ENCODE measurements at regions not wholly inside any gene's neighbourhood (a gene's known extent, or its start where the extent isn't known, plus 50 kb on each side); places are given as distances from the start of the nearest gene placed in this dataset.

- Mint-ChIP-seq H3K9me3 (ENCODE audit: unreplicated experiment) (no peaks in the 10 kb centered on the region), H3K4me1 (ENCODE audit: low read depth, unreplicated experiment) (peaks cover 1% of the 10 kb centered on the region), H3K36me3 (ENCODE audit: low read depth, unreplicated experiment) (no peaks in the 10 kb centered on the region), H3K27ac (ENCODE audit: unreplicated experiment) (no peak overlapping the region), H3K4me3 (ENCODE audit: unreplicated experiment) (no peak overlapping the region), H3K27me3 (ENCODE audit: low read depth, unreplicated experiment) (no peaks in the 10 kb centered on the region)
- H3K27ac ChIP-seq (ENCODE audit: low read depth, low read length) = no peak overlapping the region
- H4K20me1 ChIP-seq (ENCODE audit: insufficient read depth, low read length) = no peaks in the 10 kb centered on the region
- H3K4me2 ChIP-seq (ENCODE audit: low read length) = no peak overlapping the region
- H3K79me2 ChIP-seq (ENCODE audit: insufficient read depth, low read length) = no peaks in the 10 kb centered on the region
- no peak for FAIRE-seq
- no peaks in the 10 kb centered on the region for H3K27me3 ChIP-seq (ENCODE audit: insufficient read depth, low read length)
- peaks cover 4% of the 10 kb centered on the region for H3K4me1 ChIP-seq (ENCODE audit: insufficient read depth, low read length)
- no peak overlapping the region for H3K4me3 ChIP-seq (ENCODE audit: insufficient read depth, low read depth, low read length)
- H3K9me3 ChIP-seq (ENCODE audit: insufficient read depth, low read depth, low read length) = no peaks in the 10 kb centered on the region
- TF ChIP-seq CTCF (IDR thresholded peaks at IDR 0.05; ENCODE audit: insufficient read depth, low read depth, low read length) = no peak
- no peak for TF ChIP-seq EZH2 (IDR thresholded peaks at IDR 0.05; ENCODE audit: insufficient read depth, low read length)
- H3K36me3 ChIP-seq (ENCODE audit: insufficient read depth, low read length) = no peaks in the 10 kb centered on the region
- DNase-seq (ENCODE audit: low read depth) = no peak
- H3K9ac ChIP-seq (ENCODE audit: low read length) = no peak overlapping the region
- no peak overlapping the region for H2AFZ ChIP-seq (ENCODE audit: low read depth, low read length)
Observed at GRCh38 chr3:65166531-65166930, 478.7 kb upstream of the ADAMTS9 start.

- no peaks in the 10 kb centered on the region for H3K36me3 Mint-ChIP-seq (ENCODE audit: low read depth, unreplicated experiment)
- no peaks in the 10 kb centered on the region for H3K9me3 Mint-ChIP-seq (ENCODE audit: unreplicated experiment)
- no peaks in the 10 kb centered on the region for H3K27me3 Mint-ChIP-seq (ENCODE audit: low read depth, unreplicated experiment)
- H3K27me3 ChIP-seq (ENCODE audit: insufficient read depth, low read length) = no peaks in the 10 kb centered on the region
- DNase-seq (ENCODE audit: low read depth) (no peak), FAIRE-seq (no peak)
- TF ChIP-seq EZH2 (IDR thresholded peaks at IDR 0.05; ENCODE audit: insufficient read depth, low read length) (no peak), CTCF (IDR thresholded peaks at IDR 0.05; ENCODE audit: insufficient read depth, low read depth, low read length) (no peak)
- no peaks in the 10 kb centered on the region for H3K4me1 ChIP-seq (ENCODE audit: insufficient read depth, low read length)
- H3K27ac ChIP-seq (ENCODE audit: low read depth, low read length) = no peak overlapping the region
- H3K4me3 Mint-ChIP-seq (ENCODE audit: unreplicated experiment) = no peak overlapping the region
- no peak overlapping the region for H3K4me2 ChIP-seq (ENCODE audit: low read length)
- H3K4me1 Mint-ChIP-seq (ENCODE audit: low read depth, unreplicated experiment) = no peaks in the 10 kb centered on the region
- no peak overlapping the region for H3K27ac Mint-ChIP-seq (ENCODE audit: unreplicated experiment)
- no peak overlapping the region for H2AFZ ChIP-seq (ENCODE audit: low read depth, low read length)
- H3K9me3 ChIP-seq (ENCODE audit: insufficient read depth, low read depth, low read length) = no peaks in the 10 kb centered on the region
- no peaks in the 10 kb centered on the region for H3K79me2 ChIP-seq (ENCODE audit: insufficient read depth, low read length)
- H4K20me1 ChIP-seq (ENCODE audit: insufficient read depth, low read length) = no peaks in the 10 kb centered on the region
- H3K9ac ChIP-seq (ENCODE audit: low read length) = no peak overlapping the region
- H3K36me3 ChIP-seq (ENCODE audit: insufficient read depth, low read length) = no peaks in the 10 kb centered on the region
- H3K4me3 ChIP-seq (ENCODE audit: insufficient read depth, low read depth, low read length) = no peak overlapping the region
Observed at GRCh38 chr3:65158023-65158422, 470.2 kb upstream of the ADAMTS9 start.

- Mint-ChIP-seq H3K27ac (ENCODE audit: unreplicated experiment) (no peak overlapping the region), H3K4me1 (ENCODE audit: low read depth, unreplicated experiment) (no peaks in the 10 kb centered on the region), H3K36me3 (ENCODE audit: low read depth, unreplicated experiment) (no peaks in the 10 kb centered on the region), H3K9me3 (ENCODE audit: unreplicated experiment) (no peaks in the 10 kb centered on the region), H3K4me3 (ENCODE audit: unreplicated experiment) (no peak overlapping the region), H3K27me3 (ENCODE audit: low read depth, unreplicated experiment) (peaks cover 2% of the 10 kb centered on the region)
- DNase-seq (ENCODE audit: low read depth) = no peak
- Histone ChIP-seq H3K27me3 (ENCODE audit: insufficient read depth, low read length) (no peaks in the 10 kb centered on the region), H3K36me3 (ENCODE audit: insufficient read depth, low read length) (no peaks in the 10 kb centered on the region), H3K79me2 (ENCODE audit: insufficient read depth, low read length) (no peaks in the 10 kb centered on the region), H3K4me2 (ENCODE audit: low read length) (no peak overlapping the region), H3K9ac (ENCODE audit: low read length) (no peak overlapping the region), H3K27ac (ENCODE audit: low read depth, low read length) (no peak overlapping the region), H3K4me1 (ENCODE audit: insufficient read depth, low read length) (no peaks in the 10 kb centered on the region), H2AFZ (ENCODE audit: low read depth, low read length) (no peak overlapping the region), H3K4me3 (ENCODE audit: insufficient read depth, low read depth, low read length) (no peak overlapping the region), H3K9me3 (ENCODE audit: insufficient read depth, low read depth, low read length) (no peaks in the 10 kb centered on the region), H4K20me1 (ENCODE audit: insufficient read depth, low read length) (no peaks in the 10 kb centered on the region)
- TF ChIP-seq EZH2 (IDR thresholded peaks at IDR 0.05; ENCODE audit: insufficient read depth, low read length) (no peak), CTCF (IDR thresholded peaks at IDR 0.05; ENCODE audit: insufficient read depth, low read depth, low read length) (no peak)
- no peak for FAIRE-seq
Observed at GRCh38 chr3:65153850-65154512, 466.2 kb upstream of the ADAMTS9 start.
